ENCODE measurements at regions not wholly inside any gene's neighbourhood (a gene's known extent, or its start where the extent isn't known, plus 50 kb on each side); places are given as distances from the start of the nearest gene placed in this dataset.
"Not testable (repeated sequence)": the region's sequence is repeated elsewhere in the genome, so short reads cannot be mapped to it uniquely, and the experiment has no call there.

DNA sequence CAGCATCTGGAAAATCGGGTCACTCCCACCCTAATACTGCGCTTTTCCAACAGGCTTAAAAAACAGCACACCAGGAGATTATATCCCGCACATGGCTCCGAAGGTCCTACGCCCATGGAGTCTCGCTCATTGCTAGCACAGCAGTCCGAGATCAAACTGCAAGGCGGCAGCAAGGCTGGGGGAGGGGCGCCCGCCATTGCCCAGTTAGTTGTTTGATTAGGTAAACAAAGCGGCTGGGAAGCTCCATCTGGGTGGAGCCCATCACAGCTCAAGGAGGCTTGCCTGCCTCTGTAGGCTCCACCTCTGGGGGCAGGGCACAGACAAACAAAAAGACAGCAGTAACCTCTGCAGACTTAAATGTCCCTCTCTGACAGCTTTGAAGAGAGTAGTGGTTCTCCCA lies 111.8 kb upstream of the DLG1 start:
- H3K27ac ChIP-seq (ENCODE audit: extremely low read length, insufficient read depth, low read length); H3K79me2 ChIP-seq (ENCODE audit: insufficient read depth, low read length); in situ Hi-C loops (cut with HindIII; ENCODE audit: extremely low pct_ligation_motif_present, low pct_unique_long_range_greater_than_20kb); H2AFZ ChIP-seq (ENCODE audit: low read length); CTCF ChIA-PET (ENCODE audit: low intra/inter-chr PET ratio, low total read pairs); H3K36me3 ChIP-seq (replicated peaks in 1 of 2; ENCODE audit: control insufficient read depth in 1 of 2, insufficient read depth in 2 of 2, low read length in 2 of 2); BruUV-seq (replicated peaks); H3K9me3 ChIP-seq (ENCODE audit: low read length); H4K20me1 ChIP-seq (ENCODE audit: insufficient read depth, low read length); H3K4me2 ChIP-seq (ENCODE audit: low read depth, low read length); H3K9ac ChIP-seq (ENCODE audit: insufficient read depth, low read depth, low read length); FAIRE-seq; ATAC-seq; H3K4me3 ChIP-seq (replicated peaks in 1 of 3; ENCODE audit: insufficient read depth in 1 of 3, low read depth in 2 of 3, low read length in 3 of 3); intact Hi-C loops (cut with micrococcal nuclease; ENCODE audit: unreplicated experiment); H3K27me3 ChIP-seq (ENCODE audit: control insufficient read depth in 1 of 2, insufficient read depth in 2 of 2, low read length in 2 of 2); TF ChIP-seq FOXA1 (IDR thresholded peaks at IDR 0.05): not testable (repeated sequence)
- 81% methylated on average over 8 of the region's 11 CpGs for WGBS (ENCODE audit: low lambda C conversion rate)
- peaks cover 24% of the 10 kb centered on the region for H3K4me1 ChIP-seq (ENCODE audit: insufficient read depth, low read length)
- TF ChIP-seq ZNF687 (CRISPR knock-in tag; IDR thresholded peaks at IDR 0.05) (peak; percentile 22; the same call in 1 of the 2 replicates), ZNF281 (CRISPR knock-in tag; IDR thresholded peaks at IDR 0.05; ENCODE audit: borderline replicate concordance) (peak; percentile 90), FOXA1 (CRISPR knock-in tag; IDR thresholded peaks at IDR 0.05) (peak; percentile 54; the same call in 1 of the 2 replicates), FOXA3 (CRISPR knock-in tag; IDR thresholded peaks at IDR 0.05) (peak; percentile 69), ZBTB33 (CRISPR knock-in tag; IDR thresholded peaks at IDR 0.05) (peak; percentile 69; the same call in 1 of the 2 replicates), FOXJ3 (CRISPR knock-in tag; IDR thresholded peaks at IDR 0.05; ENCODE audit: borderline replicate concordance) (0 out of 2 replicates have a peak, but pooled peaks have one; percentile 28)
- peak; percentile 27 for DNase-seq (ENCODE audit: low spot score)
- POLR2A ChIA-PET, result interaction anchor here (0.6 kb wide), 1 partner anchor 40 kb away, joined by 3 read pairs; no protein-coding TSS in a partner anchor

All from HepG2 (cell line).